GOT3 (cell line): ENCODE measurements at regions not wholly inside any gene's neighbourhood (a gene's known extent, or its start where the extent isn't known, plus 50 kb on each side); places are given as distances from the start of the nearest gene placed in this dataset.
"Not testable (repeated sequence)": the region's sequence is repeated elsewhere in the genome, so short reads cannot be mapped to it uniquely, and the experiment has no call there.

Experiments
- DNase-seq: peaks from one replicate; lab custom pipeline; 2025; ENCODE audit warnings: mixed read lengths; lab: John Stamatoyannopoulos, UW

DNA sequence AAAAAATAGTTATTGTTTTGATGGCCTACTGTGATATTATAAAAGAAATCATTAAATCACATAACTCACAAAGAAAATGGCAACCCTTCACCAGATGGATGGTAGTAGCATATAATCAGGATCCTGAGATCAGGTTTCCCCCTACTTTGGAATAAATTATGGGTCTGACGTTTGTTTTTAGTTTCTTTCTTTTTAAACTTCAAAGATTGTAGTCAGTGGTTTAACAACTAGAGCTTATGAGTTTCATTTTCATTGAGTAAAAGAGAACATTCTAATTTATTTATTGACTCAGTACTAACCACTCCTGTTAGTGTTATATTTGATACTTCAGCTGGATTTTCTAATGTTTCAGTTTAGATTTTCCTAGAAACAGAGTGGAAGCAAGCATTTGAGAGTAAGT is 218.0 kb upstream of the PCSK5 start:
- no peak for DNase-seq

DNA sequence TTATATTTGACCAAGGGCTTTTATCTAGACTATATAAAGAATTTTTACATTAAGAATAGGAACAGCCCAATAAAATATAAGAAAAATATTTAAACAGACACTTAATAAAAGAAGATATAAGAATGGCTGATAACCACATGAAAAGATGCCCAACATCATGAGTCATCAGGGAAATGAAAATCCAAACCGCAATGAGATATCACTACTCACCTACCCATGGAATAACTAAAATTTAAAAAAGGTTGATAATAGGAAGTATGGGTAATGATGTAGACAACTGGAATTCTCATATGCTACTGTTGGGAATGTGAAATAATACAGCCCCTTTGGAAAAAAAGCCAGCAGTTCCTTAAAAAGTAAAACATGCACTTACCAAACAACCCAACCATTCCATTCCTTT is 206.9 kb upstream of the PCSK5 start:
- no peak for DNase-seq

DNA sequence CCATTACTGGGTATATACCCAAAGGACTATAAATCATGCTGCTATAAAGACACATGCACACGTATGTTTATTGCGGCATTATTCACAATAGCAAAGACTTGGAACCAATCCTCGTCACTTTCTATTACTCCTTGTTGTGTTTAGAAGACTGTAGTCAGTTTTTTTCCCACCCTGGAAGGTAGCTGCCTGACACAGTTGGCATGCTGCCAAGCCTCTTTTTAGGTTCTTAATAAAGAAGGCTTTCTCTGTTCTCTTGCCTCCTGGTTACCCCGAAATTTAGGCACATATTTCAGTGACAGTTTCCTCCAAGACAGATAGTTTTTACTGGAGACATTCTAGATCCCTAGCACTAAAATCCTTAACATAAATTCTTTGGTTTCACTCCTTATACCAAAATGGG is 205.4 kb upstream of the PCSK5 start:
- no peak for DNase-seq

DNA sequence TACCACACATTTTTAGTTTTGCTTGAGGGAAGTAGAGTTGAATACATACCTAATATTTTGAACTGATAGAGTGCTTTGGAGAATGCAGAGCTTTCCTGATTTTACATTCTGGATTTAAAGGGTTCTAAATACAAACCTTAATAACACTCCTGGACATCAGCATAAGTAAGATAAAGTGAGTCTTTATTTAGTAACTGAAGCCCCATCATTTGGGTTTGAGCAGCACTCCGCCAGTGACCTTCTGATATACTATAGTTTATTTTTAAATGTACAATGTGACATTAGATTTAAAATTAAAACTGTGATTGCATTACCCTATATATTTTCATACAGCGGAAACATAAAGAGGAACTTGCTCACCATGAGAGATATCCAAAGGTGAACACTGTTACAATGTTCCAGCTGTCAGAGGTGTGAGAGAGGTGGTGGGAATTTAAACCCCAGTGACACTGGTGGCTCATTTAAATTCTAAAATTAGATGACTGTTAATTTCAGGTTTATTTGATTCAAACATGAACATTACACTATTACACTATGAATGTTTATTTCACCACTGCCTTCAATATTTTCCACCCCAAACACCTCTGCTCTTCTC is 203.0 kb upstream of the PCSK5 start:
- no peak for DNase-seq

DNA sequence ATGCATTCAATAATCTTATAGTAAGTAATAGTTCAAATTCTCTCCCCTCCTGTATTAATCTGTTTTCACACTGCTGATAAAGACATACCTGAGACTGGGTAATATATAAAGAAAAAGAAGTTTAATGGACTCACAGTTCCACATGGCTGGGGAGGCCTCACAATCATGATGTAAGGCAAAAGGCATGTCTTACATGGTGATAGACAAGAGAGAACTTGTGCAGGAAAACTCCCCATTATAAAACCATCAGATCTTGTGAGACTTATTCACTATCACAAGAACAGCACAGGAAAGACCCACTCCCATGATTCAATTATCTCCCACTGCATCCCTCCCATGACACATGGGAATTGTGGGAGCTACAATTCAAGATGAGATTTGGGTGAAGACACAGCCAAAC is 199.9 kb upstream of the PCSK5 start:
- DNase-seq = not testable (repeated sequence)

DNA sequence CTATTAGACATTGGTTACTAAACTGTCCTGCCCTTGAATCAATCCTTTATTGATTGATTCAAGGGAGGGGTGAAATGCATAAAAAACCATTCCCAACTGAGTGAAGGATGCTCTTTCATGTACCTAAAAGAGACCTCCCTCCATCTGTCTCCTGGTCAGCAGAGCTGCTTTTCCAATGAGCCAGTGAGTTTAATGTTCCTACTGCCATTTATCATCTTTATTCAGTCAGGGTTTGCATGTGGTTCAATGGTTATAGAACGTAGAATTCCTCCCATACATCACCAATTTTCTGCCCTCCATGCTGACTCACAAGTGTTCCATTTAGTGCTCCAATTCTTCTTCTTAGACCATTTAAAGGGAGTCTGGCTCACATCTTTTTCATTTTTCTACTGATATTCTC is 199.1 kb upstream of the PCSK5 start:
- DNase-seq = no peak

DNA sequence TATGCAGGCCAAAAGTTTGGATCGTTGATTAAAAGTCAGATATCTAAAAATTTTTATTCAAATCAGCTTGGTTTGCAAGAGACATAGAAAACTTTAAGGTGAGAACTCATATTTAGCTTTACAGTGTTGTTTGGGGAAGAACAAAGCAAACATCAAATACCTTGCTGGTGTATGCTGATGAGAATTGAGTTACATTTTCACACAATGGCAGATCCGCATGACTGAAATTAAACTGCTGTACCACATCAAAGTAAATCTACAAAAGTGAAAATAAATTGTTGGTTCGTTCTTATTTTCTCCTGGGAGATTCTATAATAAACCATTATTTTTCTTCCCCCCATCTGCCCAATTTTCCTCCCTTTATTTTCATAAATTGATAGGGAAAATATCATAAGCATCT is 198.2 kb upstream of the PCSK5 start:
- DNase-seq = no peak

DNA sequence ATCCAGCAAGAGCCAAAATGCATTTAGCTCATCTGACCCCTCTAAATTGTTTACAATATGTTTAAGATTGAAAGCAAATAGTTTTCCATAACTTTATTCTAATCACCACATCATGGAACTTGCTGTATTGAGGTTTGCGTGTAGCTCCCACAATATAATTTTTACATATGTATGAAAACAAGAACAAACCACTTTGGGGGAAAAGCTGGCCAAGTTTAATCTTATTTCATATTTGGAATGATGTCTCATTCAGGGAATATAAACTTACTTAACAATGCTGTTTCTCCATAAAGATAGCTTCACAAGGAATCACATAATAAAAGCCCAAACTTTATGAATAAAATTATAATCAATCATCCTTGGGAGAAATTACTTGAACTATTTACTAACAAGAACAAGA is 194.6 kb upstream of the PCSK5 start:
- DNase-seq = no peak

DNA sequence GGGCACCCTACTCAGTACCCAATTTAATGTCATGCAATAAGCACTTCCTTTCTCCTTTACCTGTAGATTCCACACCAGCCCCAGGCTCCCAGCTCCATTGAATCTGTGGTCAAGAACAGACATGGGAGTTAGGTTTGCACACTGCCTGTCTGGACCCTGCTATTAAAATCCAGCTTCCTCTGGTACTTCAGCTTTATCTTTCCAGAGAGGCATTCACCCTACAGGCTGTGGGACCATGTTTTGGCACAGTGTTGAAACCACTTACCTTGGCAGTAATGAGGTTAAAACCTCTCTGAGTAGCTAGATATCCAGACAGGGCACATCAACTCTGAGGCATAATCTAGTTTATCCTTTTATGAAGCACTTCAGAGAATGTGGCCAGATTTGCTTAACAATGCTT is 191.5 kb upstream of the PCSK5 start:
- no peak for DNase-seq

DNA sequence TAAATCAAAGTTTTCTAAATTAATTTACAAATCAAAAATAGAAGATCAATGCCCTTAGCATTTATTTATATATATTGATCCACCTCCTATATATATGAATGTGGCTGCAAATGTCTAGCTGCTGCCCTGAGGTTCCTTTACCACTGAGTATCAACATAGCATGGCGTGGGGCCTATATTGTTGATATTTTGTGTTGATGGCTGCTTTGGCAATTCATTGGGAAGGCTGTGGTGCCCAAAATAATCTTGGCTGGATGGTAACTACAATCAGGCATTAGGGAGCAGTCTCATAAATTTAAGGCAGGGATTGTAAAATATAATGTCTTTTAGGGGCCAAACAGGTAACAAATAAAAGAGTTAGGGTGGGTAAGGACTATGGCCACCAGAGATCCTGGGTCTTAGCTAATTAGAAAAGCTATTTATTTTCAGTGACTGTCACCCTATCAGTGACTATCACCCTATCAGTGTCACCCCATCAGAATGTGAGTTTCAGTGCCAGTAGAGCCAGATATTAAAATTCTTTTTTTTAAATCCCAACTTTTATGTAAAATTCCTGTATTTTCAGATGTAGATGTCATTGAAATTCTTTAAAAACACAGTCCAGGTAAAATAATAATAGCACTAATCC is 190.7 kb upstream of the PCSK5 start:
- DNase-seq = no peak

DNA sequence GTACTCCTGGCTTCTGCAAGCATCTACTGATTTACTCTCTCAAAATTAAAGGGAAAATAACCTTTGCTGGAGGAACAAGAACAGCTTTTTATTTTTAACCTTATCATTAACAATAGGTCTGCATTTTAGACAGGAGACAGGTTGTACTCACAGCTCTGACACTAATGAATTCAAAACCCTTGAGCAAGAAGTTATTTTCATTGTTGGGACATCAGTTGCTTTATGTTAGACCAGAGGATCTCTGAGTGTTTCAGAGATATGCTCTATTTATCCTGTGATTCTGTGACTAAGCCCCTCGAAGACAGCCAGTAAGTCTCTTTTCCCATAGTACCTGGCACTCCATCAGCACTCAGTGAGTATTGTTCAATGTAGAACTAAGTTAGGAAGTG is 190.2 kb upstream of the PCSK5 start:
- no peak for DNase-seq

DNA sequence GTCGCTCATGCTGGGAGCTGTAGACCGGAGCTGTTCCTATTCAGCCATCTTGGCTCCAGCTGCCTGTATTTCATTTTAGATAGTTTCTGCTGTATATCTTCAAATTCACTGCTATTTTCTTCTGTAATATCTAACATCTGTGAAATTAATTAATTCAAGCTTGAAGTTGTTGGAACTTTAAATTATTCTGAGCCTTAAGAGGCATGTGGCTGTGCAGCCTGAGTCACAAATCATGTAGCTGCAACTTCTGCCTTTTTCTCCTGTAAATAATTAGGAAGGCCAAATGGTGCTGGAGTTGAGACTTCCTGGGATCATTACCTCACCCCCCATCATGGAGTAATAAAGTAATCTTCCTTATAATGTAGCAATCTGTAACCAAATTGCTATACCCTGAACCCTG is 183.3 kb upstream of the PCSK5 start:
- no peak for DNase-seq

DNA sequence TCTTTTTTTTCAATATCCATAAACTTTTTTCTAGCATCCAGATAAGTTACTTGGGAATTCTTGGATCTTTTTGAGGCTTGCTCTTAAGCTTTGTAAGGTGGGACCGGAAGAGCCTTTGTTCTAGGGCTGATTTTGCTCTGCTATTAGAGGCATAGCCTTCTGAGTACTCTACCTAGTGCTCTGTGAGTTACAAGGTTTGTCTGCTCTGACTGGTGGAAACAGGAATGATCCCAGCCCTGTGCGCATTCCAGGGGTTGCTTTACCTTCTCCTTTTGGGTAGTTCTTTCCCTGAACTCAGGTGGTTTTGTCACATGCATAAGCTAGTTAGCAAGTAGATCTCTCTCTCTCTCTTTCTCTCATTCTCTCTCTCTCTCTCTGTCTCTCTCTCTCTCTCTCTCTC is 180.8 kb upstream of the PCSK5 start:
- DNase-seq = no peak

DNA sequence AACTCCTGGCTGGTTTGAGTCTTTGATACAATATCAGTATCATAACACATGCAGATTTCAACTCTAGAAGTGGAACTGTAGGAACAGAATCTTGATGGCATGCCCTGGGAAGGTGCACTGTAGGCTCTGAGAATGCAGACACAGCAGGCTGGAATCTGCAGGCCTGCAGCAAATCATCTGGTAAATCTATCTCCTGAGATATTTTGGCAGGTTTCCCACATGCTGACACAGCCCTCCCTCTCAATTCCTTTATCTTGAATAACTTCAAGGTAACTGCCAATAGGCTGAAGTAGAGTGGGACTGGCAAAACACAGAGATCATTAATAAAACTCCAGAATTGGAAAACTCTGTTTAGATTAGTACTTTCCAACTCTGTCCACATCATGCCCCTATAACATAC is 177.8 kb upstream of the PCSK5 start:
- DNase-seq = no peak

DNA sequence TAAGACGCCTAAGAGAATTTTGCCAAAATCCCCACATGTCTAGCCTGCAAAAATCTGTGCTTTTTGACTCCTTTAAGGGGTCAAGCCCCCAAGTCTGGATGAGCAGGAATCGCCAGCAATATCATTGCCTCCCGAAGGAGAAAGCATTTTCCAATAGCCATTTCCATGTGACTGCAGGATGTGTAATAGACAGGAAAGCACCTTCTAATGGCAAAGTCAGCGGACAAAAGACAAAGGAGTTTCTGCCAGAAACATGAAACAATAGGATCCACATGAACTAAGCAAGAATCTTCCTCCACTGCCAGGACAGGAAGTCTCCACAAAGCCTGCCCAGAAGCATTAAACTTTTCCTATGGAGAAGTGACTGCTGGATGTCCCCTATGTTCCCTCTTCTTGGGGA is 177.1 kb upstream of the PCSK5 start:
- no peak for DNase-seq

DNA sequence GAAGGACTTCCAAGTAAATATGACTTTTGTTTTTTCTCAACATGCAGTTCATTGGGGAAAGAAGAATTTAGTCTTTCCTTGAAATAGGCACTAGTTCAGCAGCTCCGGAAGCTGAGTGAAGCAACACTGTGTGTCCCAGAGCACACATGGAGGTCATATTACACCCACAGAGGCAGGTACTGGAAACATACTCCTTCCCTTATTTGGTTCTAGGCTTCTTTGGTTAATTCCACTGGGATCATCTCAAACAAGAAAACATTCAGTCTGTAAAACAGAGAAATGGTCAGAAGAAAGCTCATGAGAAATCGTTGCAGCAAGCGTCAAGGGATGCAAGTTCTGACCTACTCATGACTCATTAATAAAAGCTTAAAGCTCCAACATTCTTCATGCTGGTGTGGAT is 175.1 kb upstream of the PCSK5 start:
- DNase-seq = no peak

DNA sequence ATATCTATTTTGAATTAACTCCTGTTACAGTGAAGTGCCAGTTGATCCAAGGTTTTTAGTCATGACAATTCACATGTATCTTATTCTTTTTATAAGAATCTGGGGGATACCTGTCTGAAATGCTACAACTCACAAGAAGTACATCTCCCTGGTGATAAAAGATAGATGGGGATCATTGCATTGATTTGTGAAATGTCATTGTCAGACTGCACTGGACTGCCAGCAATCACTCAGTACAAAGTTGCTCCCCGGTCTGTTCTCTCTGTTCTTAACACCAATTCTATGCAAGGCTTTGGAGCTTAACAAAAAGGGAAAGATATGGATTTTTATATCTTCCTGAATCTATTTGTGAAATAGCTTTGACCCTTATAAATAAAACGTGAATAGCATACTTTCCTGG is 171.8 kb upstream of the PCSK5 start:
- no peak for DNase-seq

DNA sequence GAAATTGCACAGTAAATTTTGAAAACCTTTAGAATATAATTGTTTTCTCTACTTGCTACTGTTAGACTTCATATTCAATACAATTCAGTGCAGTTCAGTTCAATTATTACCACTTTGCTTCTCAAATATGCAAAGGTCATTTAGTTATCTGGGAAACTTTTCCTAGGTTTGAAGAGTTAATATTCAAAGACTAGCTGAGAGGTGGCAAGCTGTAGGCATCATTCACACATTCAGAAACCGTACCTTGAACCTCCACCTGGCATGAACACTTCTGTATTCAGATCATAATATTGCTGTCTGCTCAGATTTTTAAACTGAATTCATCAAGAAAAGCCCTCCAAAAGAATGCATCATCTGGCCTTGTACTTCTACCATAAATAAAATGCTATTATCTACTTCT is 162.1 kb upstream of the PCSK5 start:
- DNase-seq = no peak

DNA sequence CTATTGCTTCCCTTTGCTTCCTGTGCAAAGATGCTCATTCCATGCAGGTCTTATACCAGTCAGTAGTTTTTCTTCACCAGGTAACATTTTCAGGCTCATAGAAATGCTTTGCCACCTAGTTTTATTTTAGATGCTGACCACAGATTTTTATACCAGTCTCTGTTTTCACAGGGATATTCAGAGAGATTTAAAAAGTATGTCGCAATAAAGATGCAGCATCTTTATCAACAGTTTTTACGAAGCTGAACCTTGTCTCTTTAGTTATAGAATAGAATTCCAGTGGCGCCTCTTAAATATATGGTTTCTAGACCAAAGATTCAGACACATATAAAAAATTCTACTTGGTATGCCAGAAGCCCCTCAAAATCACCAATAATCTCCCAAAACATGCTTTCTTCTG is 155.7 kb upstream of the PCSK5 start:
- no peak for DNase-seq

DNA sequence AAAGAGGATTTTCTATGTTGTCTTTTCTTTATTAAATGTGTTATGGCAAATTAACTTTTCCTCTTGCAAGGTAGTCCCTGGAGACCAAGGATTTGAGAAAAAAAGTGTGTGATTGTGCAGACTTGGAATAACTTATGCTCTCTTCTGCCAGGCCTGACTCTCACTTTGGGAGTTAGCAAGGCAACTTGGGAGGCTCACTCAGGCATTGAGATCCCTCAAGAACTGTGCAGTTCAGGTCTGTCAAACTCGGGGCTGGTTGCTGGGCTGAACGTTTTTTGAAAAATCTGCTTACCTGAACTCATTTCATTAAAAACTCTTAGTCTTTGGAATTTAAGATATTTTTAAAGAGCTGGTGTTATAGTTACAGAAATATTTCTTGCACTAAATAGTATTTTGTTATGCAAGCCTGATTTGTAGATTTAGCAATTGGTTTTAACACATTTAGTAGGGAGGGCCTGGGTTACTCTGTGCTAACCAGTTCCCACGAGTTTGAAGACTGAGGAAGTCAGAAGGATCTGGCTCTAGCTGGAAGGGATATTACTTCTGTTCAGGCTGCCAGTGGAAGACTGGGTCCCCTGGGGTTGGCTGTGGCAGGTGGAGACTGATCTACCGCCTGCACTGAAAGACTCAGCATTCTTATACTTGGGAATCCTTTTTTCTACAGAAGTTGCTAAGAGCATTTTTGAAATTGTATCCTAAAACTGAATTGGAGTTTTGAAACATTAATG is 150.4 kb upstream of the PCSK5 start:
- no peak for DNase-seq

DNA sequence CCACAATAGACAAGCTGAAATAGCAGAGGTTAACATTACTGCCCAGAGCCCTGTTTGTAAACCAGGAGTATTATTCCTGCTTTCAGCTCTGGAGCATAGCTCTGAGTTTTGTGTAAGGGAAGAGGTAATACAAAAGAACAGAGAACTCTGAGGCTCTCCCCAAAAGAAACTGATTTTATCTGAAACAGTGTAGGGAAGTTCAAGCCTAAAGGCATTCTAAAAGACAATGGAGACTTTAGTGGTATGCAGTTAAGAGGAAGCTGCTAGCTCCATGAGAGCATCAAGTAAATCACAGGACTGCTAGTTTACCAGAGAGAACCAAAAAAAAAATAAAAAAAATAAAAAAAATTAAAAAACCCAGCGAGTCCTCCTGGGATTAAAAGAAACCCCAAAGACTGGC is 146.6 kb upstream of the PCSK5 start:
- no peak for DNase-seq

DNA sequence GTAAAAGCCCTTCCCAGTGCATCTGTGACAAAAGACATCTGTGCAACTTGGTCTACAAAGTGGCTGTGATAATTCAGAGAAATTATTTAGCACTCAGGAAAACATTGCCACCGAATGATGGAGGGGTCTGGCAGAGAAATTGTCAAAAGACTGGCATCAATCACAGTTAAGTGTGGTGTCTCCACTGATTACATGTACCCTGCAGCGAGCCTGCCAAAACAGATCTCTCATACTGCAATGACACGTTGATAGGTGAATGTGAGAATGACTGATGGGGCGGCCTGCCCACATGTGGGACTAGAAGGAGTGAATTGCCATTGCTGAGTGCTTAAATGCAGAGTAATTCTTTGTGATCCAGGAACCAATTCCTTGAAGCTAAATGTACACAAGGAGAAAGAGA is 136.4 kb upstream of the PCSK5 start:
- DNase-seq = no peak

DNA sequence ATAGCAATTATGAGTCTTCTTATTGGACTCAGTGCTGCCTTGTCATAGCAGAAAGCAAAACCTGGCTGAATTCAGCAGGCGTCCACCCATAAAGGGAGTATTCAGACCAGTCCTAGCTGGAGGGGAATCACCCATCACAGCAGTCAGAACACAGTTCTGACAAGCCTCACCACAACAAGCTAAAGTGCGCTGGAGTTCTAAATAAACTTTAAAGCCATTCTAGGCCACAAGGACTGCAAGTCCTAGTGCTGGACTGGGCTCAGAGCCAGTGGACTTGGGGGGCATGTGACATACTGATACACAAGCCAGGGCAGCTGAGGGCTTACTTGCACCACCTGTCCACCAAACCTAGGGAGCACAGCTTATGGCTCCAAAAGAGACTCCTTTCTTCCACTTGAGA is 115.3 kb upstream of the PCSK5 start:
- DNase-seq = no peak
